CD4-positive, alpha-beta T cell (primary cell): ENCODE measurements at regions not wholly inside any gene's neighbourhood (a gene's known extent, or its start where the extent isn't known, plus 50 kb on each side); places are given as distances from the start of the nearest gene placed in this dataset.

Experiments
- ATAC-seq: fragments of 200-7000 bp; cut with Tn5 transposase; one replicate; pipeline ENCODE4 v1.10.0; 2022; ENCODE audit warnings: mild to moderate bottlenecking; ENCODE audit not compliant: poor library complexity
- CTCF ChIA-PET: fragments of 350-600 bp; sonication (Branson Sonifier 250); formaldehyde crosslinking; loops from one replicate; lab custom pipeline; 2021; ENCODE audit warnings: antibody characterized with exemption, inconsistent platforms; lab: Charles Lee
- POLR2A ChIA-PET: fragments of 350-600 bp; sonication (Branson Sonifier 250); formaldehyde crosslinking; loops from one replicate; lab custom pipeline; 2021; ENCODE audit warnings: antibody characterized with exemption, inconsistent platforms; lab: Charles Lee
- DNase-seq, 14 experiments: peaks; one replicate each; pipeline ENCODE4 v3.0.0-alpha.2; 2013 to 2020; ENCODE audit warnings: mixed read lengths in 2 of 14
- H3K27ac ChIP-seq, 2 donors: one replicate each; pipeline versions ENCODE4 v1.5.1 to v1.7.0; 2013; ENCODE audit warnings: low read length in 2 of 2, low read depth in 1 of 2, mild to moderate bottlenecking in 1 of 2
- H3K27me3 ChIP-seq, 2 experiments: 1 replicate in 1 of 2; 2 replicates in 1 of 2; pipeline versions ENCODE4 v1.6.1 to v1.7.0; 2013; ENCODE audit warnings: low read length in 2 of 2, control low read depth in 1 of 2, mild to moderate bottlenecking in 1 of 2, moderate library complexity in 1 of 2; ENCODE audit not compliant: insufficient read depth in 2 of 2, control insufficient read depth in 1 of 2
- H3K36me3 ChIP-seq: one replicate; pipeline ENCODE4 v1.6.1; 2013; ENCODE audit warnings: low read length, control low read depth; ENCODE audit not compliant: insufficient read depth
- H3K4me1 ChIP-seq: one replicate; pipeline ENCODE4 v1.6.1; 2013; ENCODE audit warnings: low read length, control low read depth; ENCODE audit not compliant: insufficient read depth
- H3K4me3 ChIP-seq: one replicate; pipeline ENCODE4 v1.5.1; 2013; ENCODE audit warnings: mild to moderate bottlenecking, low read length, moderate library complexity
- H3K9me3 ChIP-seq, 2 experiments: 1 replicate in 1 of 2; 2 replicates in 1 of 2; pipeline versions ENCODE4 v1.6.1 to v1.7.0; 2013; ENCODE audit warnings: low read length in 2 of 2, mild to moderate bottlenecking in 2 of 2, control low read depth in 1 of 2, moderate library complexity in 1 of 2; ENCODE audit not compliant: control insufficient read depth in 1 of 2, insufficient read depth in 1 of 2
- H3K27ac Mint-ChIP-seq: one replicate; pipeline ENCODE4 v1.8.0; 2020; ENCODE audit warnings: mixed read lengths
- H3K27me3 Mint-ChIP-seq: one replicate; pipeline ENCODE4 v1.8.0; 2021; ENCODE audit warnings: mixed read lengths
- H3K36me3 Mint-ChIP-seq: one replicate; pipeline ENCODE4 v1.8.0; 2021; ENCODE audit warnings: low read depth, mixed read lengths
- H3K4me1 Mint-ChIP-seq: one replicate; pipeline ENCODE4 v1.8.0; 2021; ENCODE audit warnings: low read depth, mixed read lengths
- H3K4me3 Mint-ChIP-seq: one replicate; pipeline ENCODE4 v1.8.0; 2020; ENCODE audit warnings: mild to moderate bottlenecking, mixed read lengths
- H3K9me3 Mint-ChIP-seq: one replicate; pipeline ENCODE4 v1.8.0; 2020; ENCODE audit warnings: mixed read lengths
- CTCF ChIP-seq: fragments of 200-600 bp; IDR thresholded peaks from one replicate; pipeline ENCODE4 v1.8.0; 2022; ENCODE audit warnings: antibody characterized with exemption, mild to moderate bottlenecking
- intact Hi-C, 2 experiments: fragments of 100-400 bp; cut with DNase I in 1 of 2; cut with micrococcal nuclease in 1 of 2; formaldehyde crosslinking; loops; one replicate each; pipeline versions ENCODE4 v1.15.1 to v1.9.0; 2023 to 2025; cut with DNase I, micrococcal nuclease

DNA sequence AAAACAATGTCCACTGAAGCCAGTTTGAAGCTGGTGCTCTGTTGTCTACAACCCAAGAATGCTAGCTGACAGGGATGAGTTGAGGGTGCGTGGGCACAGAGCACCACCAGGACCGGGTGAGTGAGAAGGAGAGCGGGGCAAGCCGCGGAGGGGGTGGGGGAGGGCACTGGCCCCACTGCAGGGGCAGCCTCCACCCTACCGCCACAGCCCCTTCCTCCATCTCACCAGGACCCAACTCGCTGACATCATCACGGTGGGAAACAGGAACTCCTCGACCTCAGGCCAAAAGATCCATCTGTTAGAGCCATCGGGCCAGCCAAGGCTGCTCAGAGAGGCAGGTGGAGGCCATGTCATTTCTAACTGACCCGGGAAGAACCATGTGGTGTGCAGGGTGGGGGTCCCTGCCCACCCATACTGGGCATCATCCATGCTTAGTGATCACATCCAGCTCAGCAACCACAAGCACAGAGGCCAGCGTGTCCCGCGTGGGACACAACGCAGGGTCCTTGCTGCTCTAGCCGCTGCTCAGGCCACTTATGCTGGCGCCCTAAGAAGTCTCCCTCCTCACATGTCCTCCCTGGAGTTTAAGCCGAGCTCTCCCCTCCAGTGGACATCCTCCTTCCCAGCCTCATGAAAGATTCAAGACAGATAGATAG, 57.6 kb upstream of the GATA2 start:
- ATAC-seq (no peak), DNase-seq (no peak)
- no peaks in the 10 kb centered on the region for H3K9me3 Mint-ChIP-seq
- intact Hi-C loops, result no loop called here
- H3K4me1 ChIP-seq, result no peaks in the 10 kb centered on the region
- H3K27ac ChIP-seq, result no peak overlapping the region
- ChIA-PET CTCF (no interaction called here), POLR2A (no interaction called here)
- H3K27ac Mint-ChIP-seq, result no peak overlapping the region
- no peaks in the 10 kb centered on the region for H3K36me3 ChIP-seq
- H3K9me3 ChIP-seq, result no peaks in the 10 kb centered on the region
- TF ChIP-seq CTCF, result no peak
- peaks cover 62% of the 10 kb centered on the region for H3K27me3 Mint-ChIP-seq
- peaks cover 15 to 29% of the 10 kb centered on the region in 2 experiments for H3K27me3 ChIP-seq
- H3K4me3 ChIP-seq, result no peak overlapping the region
- H3K4me1 Mint-ChIP-seq, result peaks cover 5% of the 10 kb centered on the region
- no peak overlapping the region for H3K4me3 Mint-ChIP-seq
- H3K36me3 Mint-ChIP-seq, result no peaks in the 10 kb centered on the region

DNA sequence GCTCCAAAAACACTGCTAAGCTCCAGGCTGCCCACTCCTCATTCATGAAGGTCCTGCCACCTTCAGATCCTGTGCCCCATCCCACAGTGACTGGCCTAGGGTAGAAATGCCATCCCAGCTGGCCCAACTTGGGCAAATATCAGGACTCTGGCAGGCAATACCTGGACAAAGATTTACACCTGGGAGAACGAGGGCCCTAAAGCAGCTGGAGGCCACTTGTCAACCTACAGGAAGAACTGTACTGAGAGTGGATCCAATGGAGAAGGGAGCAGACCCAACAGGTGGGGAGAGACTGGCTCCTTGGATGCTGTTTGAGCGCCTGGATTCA, 57.1 kb upstream of the GATA2 start:
- CTCF ChIA-PET, result no interaction called here
- H3K9me3 ChIP-seq, result no peaks in the 10 kb centered on the region
- H3K4me1 ChIP-seq, result no peaks in the 10 kb centered on the region
- Mint-ChIP-seq H3K4me1 (peaks cover 5% of the 10 kb centered on the region), H3K27ac (no peak overlapping the region), H3K36me3 (no peaks in the 10 kb centered on the region), H3K27me3 (peaks cover 62% of the 10 kb centered on the region), H3K9me3 (no peaks in the 10 kb centered on the region), H3K4me3 (no peak overlapping the region)
- ATAC-seq, result no peak
- H3K4me3 ChIP-seq, result no peak overlapping the region
- H3K27me3 ChIP-seq, result peaks cover 13 to 25% of the 10 kb centered on the region in 2 experiments
- TF ChIP-seq CTCF, result no peak
- H3K36me3 ChIP-seq, result no peaks in the 10 kb centered on the region
- intact Hi-C loops, result no loop called here
- no peak for DNase-seq
- POLR2A ChIA-PET, result no interaction called here
- no peak overlapping the region for H3K27ac ChIP-seq

- POLR2A ChIA-PET, result no interaction called here
- H3K27me3 ChIP-seq, result peaks cover 8 to 20% of the 10 kb centered on the region in 2 experiments
- intact Hi-C loops, result no loop called here
Observed at GRCh38 chr3:128549283-128550112, 56.5 kb upstream of the GATA2 start.

More at GRCh38 chr3:128549283-128550112, 56.5 kb upstream of the GATA2 start:
- no peak for DNase-seq
- no peak for TF ChIP-seq CTCF
- Histone ChIP-seq H3K36me3 (no peaks in the 10 kb centered on the region), H3K27ac (no peak overlapping the region), H3K4me3 (no peak overlapping the region), H3K4me1 (no peaks in the 10 kb centered on the region), H3K9me3 (no peaks in the 10 kb centered on the region)
- no peak for ATAC-seq
- no peak overlapping the region for H3K27ac Mint-ChIP-seq
- no peaks in the 10 kb centered on the region for H3K9me3 Mint-ChIP-seq
- no peaks in the 10 kb centered on the region for H3K36me3 Mint-ChIP-seq
- H3K4me3 Mint-ChIP-seq, result no peak overlapping the region
- peaks cover 5% of the 10 kb centered on the region for H3K4me1 Mint-ChIP-seq
- H3K27me3 Mint-ChIP-seq, result peaks cover 56% of the 10 kb centered on the region
- CTCF ChIA-PET, result no interaction called here
